WTC11 (cell line): ENCODE measurements at regions not wholly inside any gene's neighbourhood (a gene's known extent, or its start where the extent isn't known, plus 50 kb on each side); places are given as distances from the start of the nearest gene placed in this dataset.

Source experiments
- ARID4B ChIP-seq: sonication (generic); formaldehyde crosslinking; IDR thresholded peaks from 2 replicates; pipeline ENCODE4 v1.8.0; 2023; ENCODE audit warnings: missing genetic modification reagents, mild to moderate bottlenecking, borderline replicate concordance
- CTCF ChIP-seq: fragments of 200-600 bp; IDR thresholded peaks from 2 replicates; pipeline ENCODE4 v1.8.0; 2022; ENCODE audit warnings: antibody characterized with exemption
- IRF2 ChIP-seq: sonication (generic); formaldehyde crosslinking; IDR thresholded peaks from 2 replicates; pipeline ENCODE4 v1.8.0; 2022; ENCODE audit warnings: low read depth, missing genetic modification reagents, borderline replicate concordance
- MYBL2 ChIP-seq: sonication (generic); formaldehyde crosslinking; IDR thresholded peaks from 2 replicates; pipeline ENCODE4 v1.8.1; 2023; ENCODE audit warnings: mild to moderate bottlenecking, moderate library complexity, missing genetic modification reagents
- NR3C1 ChIP-seq: sonication (generic); formaldehyde crosslinking; conservative IDR thresholded peaks from 2 replicates; pipeline ENCODE4 v1.8.1; 2023; ENCODE audit warnings: low read depth, mild to moderate bottlenecking, missing genetic modification reagents
- TF ChIP-seq, protein P1 (sequence below): sonication (generic); formaldehyde crosslinking; IDR thresholded peaks from 2 replicates; pipeline ENCODE4 v1.8.0; 2022; ENCODE audit warnings: mild to moderate bottlenecking, missing genetic modification reagents
- TF ChIP-seq, protein P2 (sequence below): sonication (generic); formaldehyde crosslinking; IDR thresholded peaks from 2 replicates; pipeline ENCODE4 v1.8.1; 2023; ENCODE audit warnings: mild to moderate bottlenecking, missing genetic modification reagents, moderate library complexity
- TF ChIP-seq, protein P3 (sequence below): sonication (generic); formaldehyde crosslinking; IDR thresholded peaks from 2 replicates; pipeline ENCODE4 v1.8.1; 2022; ENCODE audit warnings: low read depth, missing genetic modification reagents, borderline replicate concordance
- TF ChIP-seq, protein P4 (sequence below): sonication (generic); formaldehyde crosslinking; IDR thresholded peaks from 2 replicates; pipeline ENCODE4 v1.8.0; 2022; ENCODE audit warnings: mild to moderate bottlenecking, missing genetic modification reagents
- TF ChIP-seq, protein P5 (sequence below): sonication (generic); formaldehyde crosslinking; IDR thresholded peaks from 2 replicates; pipeline ENCODE4 v1.8.0; 2023; ENCODE audit warnings: missing genetic modification reagents

- TF ChIP-seq, protein P1, sequence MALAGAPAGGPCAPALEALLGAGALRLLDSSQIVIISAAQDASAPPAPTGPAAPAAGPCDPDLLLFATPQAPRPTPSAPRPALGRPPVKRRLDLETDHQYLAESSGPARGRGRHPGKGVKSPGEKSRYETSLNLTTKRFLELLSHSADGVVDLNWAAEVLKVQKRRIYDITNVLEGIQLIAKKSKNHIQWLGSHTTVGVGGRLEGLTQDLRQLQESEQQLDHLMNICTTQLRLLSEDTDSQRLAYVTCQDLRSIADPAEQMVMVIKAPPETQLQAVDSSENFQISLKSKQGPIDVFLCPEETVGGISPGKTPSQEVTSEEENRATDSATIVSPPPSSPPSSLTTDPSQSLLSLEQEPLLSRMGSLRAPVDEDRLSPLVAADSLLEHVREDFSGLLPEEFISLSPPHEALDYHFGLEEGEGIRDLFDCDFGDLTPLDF = no peak
- TF ChIP-seq CTCF (no peak), ARID4B (no peak), MYBL2 (CRISPR knock-in tag) (no peak), NR3C1 (CRISPR knock-in tag) (no peak), IRF2 (CRISPR knock-in tag) (no peak)
- TF ChIP-seq, protein P2, sequence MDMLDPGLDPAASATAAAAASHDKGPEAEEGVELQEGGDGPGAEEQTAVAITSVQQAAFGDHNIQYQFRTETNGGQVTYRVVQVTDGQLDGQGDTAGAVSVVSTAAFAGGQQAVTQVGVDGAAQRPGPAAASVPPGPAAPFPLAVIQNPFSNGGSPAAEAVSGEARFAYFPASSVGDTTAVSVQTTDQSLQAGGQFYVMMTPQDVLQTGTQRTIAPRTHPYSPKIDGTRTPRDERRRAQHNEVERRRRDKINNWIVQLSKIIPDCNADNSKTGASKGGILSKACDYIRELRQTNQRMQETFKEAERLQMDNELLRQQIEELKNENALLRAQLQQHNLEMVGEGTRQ (CRISPR knock-in tag) = no peak
- TF ChIP-seq, protein P3, sequence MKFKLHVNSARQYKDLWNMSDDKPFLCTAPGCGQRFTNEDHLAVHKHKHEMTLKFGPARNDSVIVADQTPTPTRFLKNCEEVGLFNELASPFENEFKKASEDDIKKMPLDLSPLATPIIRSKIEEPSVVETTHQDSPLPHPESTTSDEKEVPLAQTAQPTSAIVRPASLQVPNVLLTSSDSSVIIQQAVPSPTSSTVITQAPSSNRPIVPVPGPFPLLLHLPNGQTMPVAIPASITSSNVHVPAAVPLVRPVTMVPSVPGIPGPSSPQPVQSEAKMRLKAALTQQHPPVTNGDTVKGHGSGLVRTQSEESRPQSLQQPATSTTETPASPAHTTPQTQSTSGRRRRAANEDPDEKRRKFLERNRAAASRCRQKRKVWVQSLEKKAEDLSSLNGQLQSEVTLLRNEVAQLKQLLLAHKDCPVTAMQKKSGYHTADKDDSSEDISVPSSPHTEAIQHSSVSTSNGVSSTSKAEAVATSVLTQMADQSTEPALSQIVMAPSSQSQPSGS (CRISPR knock-in tag) = no peak
- TF ChIP-seq, protein P4, sequence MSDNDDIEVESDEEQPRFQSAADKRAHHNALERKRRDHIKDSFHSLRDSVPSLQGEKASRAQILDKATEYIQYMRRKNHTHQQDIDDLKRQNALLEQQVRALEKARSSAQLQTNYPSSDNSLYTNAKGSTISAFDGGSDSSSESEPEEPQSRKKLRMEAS (CRISPR knock-in tag) = no peak
- TF ChIP-seq, protein P5, sequence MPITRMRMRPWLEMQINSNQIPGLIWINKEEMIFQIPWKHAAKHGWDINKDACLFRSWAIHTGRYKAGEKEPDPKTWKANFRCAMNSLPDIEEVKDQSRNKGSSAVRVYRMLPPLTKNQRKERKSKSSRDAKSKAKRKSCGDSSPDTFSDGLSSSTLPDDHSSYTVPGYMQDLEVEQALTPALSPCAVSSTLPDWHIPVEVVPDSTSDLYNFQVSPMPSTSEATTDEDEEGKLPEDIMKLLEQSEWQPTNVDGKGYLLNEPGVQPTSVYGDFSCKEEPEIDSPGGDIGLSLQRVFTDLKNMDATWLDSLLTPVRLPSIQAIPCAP (CRISPR knock-in tag) = no peak
These were observed 308.1 kb downstream of the CDH26 start for GRCh38 chr20:60266177-60266823.
